Esophagus squamous epithelium (tissue), 5 donors: ENCODE measurements at regions not wholly inside any gene's neighbourhood (a gene's known extent, or its start where the extent isn't known, plus 50 kb on each side); places are given as distances from the start of the nearest gene placed in this dataset.

ENCODE experiments used
- DNase-seq: peaks from one replicate; lab custom pipeline; 2025; lab: John Stamatoyannopoulos, UW
- H3K27ac ChIP-seq, 4 donors: fragments of 200-600 bp; sonication (generic); one replicate each; pipeline ENCODE4 v1.5.1; 2016 to 2019; ENCODE audit warnings: mild to moderate bottlenecking in 1 of 4
- H3K27me3 ChIP-seq, 4 donors: fragments of 200-600 bp; sonication (generic); 1 replicate in 3 of 4; 2 replicates in 1 of 4; pipeline versions ENCODE4 v1.5.1 to v1.6.0; 2017 to 2021; ENCODE audit warnings: antibody characterized with exemption in 1 of 4
- H3K36me3 ChIP-seq, 3 donors: fragments of 200-600 bp; sonication (generic); one replicate each; pipeline ENCODE4 v1.5.1; 2016 to 2019
- H3K4me1 ChIP-seq, 3 donors: fragments of 200-600 bp; sonication (generic); one replicate each; pipeline ENCODE4 v1.5.1; 2017 to 2019
- H3K4me3 ChIP-seq, 4 donors: fragments of 200-600 bp; sonication (generic); 1 replicate in 3 of 4; 2 replicates in 1 of 4; pipeline ENCODE4 v1.5.1; 2016 to 2019; ENCODE audit warnings: mild to moderate bottlenecking in 2 of 4, moderate library complexity in 1 of 4
- H3K9me3 ChIP-seq, 3 donors: fragments of 200-600 bp; sonication (generic); one replicate each; pipeline ENCODE4 v1.5.1; 2016 to 2019
- CTCF ChIP-seq, 6 experiments: fragments of 450-650 bp in 4 of 6; fragments of 200-600 bp in 2 of 6; sonication (generic) in 2 of 6; IDR thresholded peaks; one replicate each; pipeline ENCODE4 v1.5.1; 2016 to 2019; ENCODE audit warnings: antibody characterized with exemption in 6 of 6, mild to moderate bottlenecking in 4 of 6, moderate library complexity in 4 of 6
- POLR2A ChIP-seq, 4 donors: fragments of 450-650 bp; IDR thresholded peaks; one replicate each; pipeline ENCODE4 v1.6.1; 2017; ENCODE audit warnings: antibody characterized with exemption in 4 of 4, mild to moderate bottlenecking in 4 of 4, moderate library complexity in 3 of 4
- WGBS, 2 donors: methylation state at CpG; one replicate each; pipeline ENCODE4 v1.1.5; 2018; 5-methylcytosine and 5-hydroxymethylcytosine counted together
- intact Hi-C: fragments of 100-400 bp; cut with DNase I; formaldehyde crosslinking; loops from one replicate; pipeline ENCODE4 v1.15.0; 2022
- donor health status: DM: yes; HTN: yes; CAD: no.

GRCh38 chr11:92026664-92027063, 198.0 kb upstream of the FAT3 start:
- no peaks in the 10 kb centered on the region for H3K4me1 ChIP-seq
- WGBS, 2 donors: 72 to 80% methylated on average over 4 to 5 of the region's 7 CpGs

GRCh38 chr11:92024788-92025187, 199.8 kb upstream of the FAT3 start:
- WGBS, 2 donors: 52 to 56% methylated on average over 2 of the region's 2 CpGs
- intact Hi-C loops: no loop called here
- Histone ChIP-seq H3K9me3 (no peaks in the 10 kb centered on the region), H3K4me1 (no peaks in the 10 kb centered on the region), H3K27ac (no peak overlapping the region), H3K27me3 (no peaks in the 10 kb centered on the region), H3K36me3 (no peaks in the 10 kb centered on the region), H3K4me3 (no peak overlapping the region)
- DNase-seq: no peak
- TF ChIP-seq CTCF (IDR thresholded peaks at IDR 0.05) (no peak), POLR2A (IDR thresholded peaks at IDR 0.05) (no peak)

More at GRCh38 chr11:92026664-92027063, 198.0 kb upstream of the FAT3 start:
- no peaks in the 10 kb centered on the region for H3K36me3 ChIP-seq
- H3K27ac ChIP-seq: no peak overlapping the region
- TF ChIP-seq CTCF (IDR thresholded peaks at IDR 0.05) (no peak), POLR2A (IDR thresholded peaks at IDR 0.05) (no peak)
- H3K9me3 ChIP-seq: no peaks in the 10 kb centered on the region
- no peaks in the 10 kb centered on the region for H3K27me3 ChIP-seq
- no peak for DNase-seq
- no peak overlapping the region for H3K4me3 ChIP-seq
- intact Hi-C loops: no loop called here

GRCh38 chr11:92022499-92022898, 202.1 kb upstream of the FAT3 start:
- H3K36me3 ChIP-seq: no peaks in the 10 kb centered on the region
- H3K4me1 ChIP-seq: no peaks in the 10 kb centered on the region
- DNase-seq: no peak
- no peak overlapping the region for H3K4me3 ChIP-seq
- peaks cover 0 to 6% (median 0%) of the 10 kb centered on the region in 3 donors for H3K9me3 ChIP-seq
- 56 to 72% methylated on average over 2 of the region's 2 CpGs for WGBS, 2 donors
- no peaks in the 10 kb centered on the region for H3K27me3 ChIP-seq
- no peak overlapping the region for H3K27ac ChIP-seq
- TF ChIP-seq POLR2A (IDR thresholded peaks at IDR 0.05) (no peak), CTCF (IDR thresholded peaks at IDR 0.05) (no peak)
- intact Hi-C loops: no loop called here

GRCh38 chr11:92018332-92018731, 206.3 kb upstream of the FAT3 start:
- H3K4me1 ChIP-seq: no peaks in the 10 kb centered on the region
- H3K4me3 ChIP-seq: no peak overlapping the region
- intact Hi-C loops: no loop called here
- 58 to 89% methylated on average over 3 of the region's 3 CpGs for WGBS, 2 donors
- peaks cover 0 to 18% (median 10%) of the 10 kb centered on the region in 3 donors for H3K9me3 ChIP-seq
- no peaks in the 10 kb centered on the region for H3K36me3 ChIP-seq
- no peak overlapping the region for H3K27ac ChIP-seq
- DNase-seq: no peak
- H3K27me3 ChIP-seq: no peaks in the 10 kb centered on the region
- TF ChIP-seq CTCF (IDR thresholded peaks at IDR 0.05): no peak
- no peak for TF ChIP-seq POLR2A (IDR thresholded peaks at IDR 0.05)

- peaks cover 0 to 4% (median 0%) of the 10 kb centered on the region in 3 donors for H3K9me3 ChIP-seq
- H3K4me3 ChIP-seq: no peak overlapping the region
- 79 to 82% methylated on average over 1 of the region's 1 CpG for WGBS, 2 donors
- no peak for DNase-seq
- no peaks in the 10 kb centered on the region for H3K36me3 ChIP-seq
- no peak overlapping the region for H3K27ac ChIP-seq
- TF ChIP-seq POLR2A (IDR thresholded peaks at IDR 0.05) (no peak), CTCF (IDR thresholded peaks at IDR 0.05) (no peak)
- intact Hi-C loops: no loop called here
- no peaks in the 10 kb centered on the region for H3K4me1 ChIP-seq
- no peaks in the 10 kb centered on the region for H3K27me3 ChIP-seq
Observed at GRCh38 chr11:92008249-92008648, 216.4 kb upstream of the FAT3 start.
